GM19043 (cell line): ENCODE measurements at regions not wholly inside any gene's neighbourhood (a gene's known extent, or its start where the extent isn't known, plus 50 kb on each side); places are given as distances from the start of the nearest gene placed in this dataset.

ENCODE experiments used
- ATAC-seq: cut with Tn5 transposase; IDR thresholded peaks from one replicate; pipeline ENCODE4 v1.9.1; 2021; ENCODE audit warnings: low read depth; ENCODE audit not compliant: unreplicated experiment

DNA sequence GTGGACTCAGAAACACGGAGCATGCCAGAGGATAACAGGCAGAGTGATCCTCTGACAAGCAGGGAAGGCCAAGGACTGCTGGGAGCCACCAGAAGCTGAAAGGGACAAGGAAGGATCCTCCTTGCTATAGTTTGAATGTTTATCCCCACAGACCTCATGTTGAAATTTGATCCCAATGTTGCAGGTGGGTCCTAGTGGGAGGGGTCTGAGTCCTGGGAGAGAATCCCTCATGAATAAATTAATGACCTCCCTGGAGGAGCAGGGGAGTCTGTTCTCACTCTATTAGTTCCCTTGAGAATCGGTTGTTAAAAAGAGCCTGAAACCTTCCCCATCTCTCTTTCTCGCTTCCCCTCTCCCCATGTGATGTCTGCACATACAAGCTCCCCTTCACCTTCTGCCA lies 124.4 kb downstream of the FBXO15 start:
- ATAC-seq, result no peak

DNA sequence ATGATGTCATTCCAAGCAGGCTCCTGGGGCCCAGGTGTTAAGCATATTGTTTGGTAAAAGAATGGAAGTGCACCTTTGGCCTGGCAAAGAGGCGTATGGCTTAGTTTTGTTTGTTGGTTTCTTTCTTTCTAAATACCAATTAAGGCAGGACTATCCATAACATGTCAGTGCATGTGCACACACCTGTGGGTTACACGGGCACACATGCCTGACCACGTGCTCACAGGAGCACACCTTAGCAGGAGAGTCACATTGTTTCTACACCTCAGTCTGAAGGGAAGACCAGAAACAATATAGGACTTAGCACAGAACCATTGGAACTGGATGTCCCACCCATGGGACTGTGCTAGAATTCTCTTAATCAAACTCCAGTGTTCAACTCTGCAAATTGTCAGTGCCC lies 127.8 kb downstream of the FBXO15 start:
- no peak for ATAC-seq

DNA sequence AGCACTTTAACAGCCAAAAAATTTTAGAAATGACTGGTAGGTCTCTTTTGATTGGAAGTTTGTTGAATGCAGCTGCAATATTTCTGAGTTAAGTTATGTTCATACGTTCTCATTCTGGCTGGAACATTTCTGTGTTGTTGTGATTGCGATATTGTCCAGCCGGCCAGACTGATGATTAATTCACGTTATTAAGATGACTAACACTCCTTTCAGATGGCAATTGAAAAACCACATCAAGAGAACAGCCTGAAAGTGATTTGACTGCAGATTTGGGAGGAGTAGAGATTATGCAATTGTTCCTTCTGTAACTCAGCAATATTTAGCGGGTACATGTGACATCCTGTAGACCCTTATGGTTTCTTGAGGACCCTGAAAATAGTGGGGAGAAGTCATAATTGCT lies 133.7 kb downstream of the FBXO15 start:
- ATAC-seq, result no peak

DNA sequence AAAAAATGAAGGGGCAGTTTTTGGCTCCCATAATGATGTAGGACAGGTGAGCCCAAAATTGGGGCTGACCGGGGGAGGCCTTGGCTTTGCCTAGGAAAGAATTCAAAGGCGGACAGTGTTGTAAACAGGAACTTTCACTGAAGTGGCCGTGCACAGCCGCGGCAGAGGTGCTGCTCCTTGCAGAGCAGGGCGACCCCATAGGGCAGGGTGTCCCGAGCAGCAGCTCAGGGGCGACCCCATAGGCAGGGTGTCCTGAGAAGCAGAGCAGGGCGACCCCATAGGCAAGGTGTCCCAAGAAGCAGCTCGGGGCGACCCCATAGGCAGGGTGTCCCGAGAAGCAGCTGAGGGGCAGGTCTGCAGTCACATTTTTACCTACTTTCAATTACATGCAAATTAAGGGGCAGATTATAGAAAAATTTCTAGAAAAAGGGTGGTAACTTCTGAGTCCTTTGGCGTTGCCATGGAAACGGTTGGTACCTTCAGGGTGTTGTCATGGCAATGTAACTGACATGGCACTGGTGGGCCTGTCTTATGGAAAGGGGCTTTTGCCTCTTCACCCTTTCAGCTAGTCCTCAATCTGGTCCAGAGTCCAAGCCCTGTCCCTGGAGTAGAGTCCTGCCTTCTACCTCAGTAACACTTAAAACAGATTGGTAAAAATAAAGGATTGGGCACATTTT lies 134.5 kb downstream of the FBXO15 start:
- no peak for ATAC-seq

DNA sequence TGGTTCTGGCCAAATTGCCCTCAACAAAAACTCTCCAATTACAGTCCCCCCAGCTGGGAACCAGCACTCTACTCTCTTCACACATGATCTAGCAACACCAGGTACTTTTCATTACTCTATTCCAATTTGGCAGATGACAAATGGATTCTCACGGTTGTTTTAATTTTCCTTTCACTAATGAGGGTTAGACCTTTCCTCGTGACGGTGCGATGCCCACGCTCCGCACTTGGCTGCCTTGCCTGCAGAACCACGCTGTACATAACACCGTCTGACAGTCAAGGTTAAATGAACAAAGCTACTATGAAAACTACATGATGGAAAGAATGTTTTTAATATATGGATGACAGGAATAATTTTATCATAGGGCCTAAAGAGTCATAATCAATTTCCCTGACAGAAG lies 141.5 kb downstream of the FBXO15 start:
- ATAC-seq, result no peak

DNA sequence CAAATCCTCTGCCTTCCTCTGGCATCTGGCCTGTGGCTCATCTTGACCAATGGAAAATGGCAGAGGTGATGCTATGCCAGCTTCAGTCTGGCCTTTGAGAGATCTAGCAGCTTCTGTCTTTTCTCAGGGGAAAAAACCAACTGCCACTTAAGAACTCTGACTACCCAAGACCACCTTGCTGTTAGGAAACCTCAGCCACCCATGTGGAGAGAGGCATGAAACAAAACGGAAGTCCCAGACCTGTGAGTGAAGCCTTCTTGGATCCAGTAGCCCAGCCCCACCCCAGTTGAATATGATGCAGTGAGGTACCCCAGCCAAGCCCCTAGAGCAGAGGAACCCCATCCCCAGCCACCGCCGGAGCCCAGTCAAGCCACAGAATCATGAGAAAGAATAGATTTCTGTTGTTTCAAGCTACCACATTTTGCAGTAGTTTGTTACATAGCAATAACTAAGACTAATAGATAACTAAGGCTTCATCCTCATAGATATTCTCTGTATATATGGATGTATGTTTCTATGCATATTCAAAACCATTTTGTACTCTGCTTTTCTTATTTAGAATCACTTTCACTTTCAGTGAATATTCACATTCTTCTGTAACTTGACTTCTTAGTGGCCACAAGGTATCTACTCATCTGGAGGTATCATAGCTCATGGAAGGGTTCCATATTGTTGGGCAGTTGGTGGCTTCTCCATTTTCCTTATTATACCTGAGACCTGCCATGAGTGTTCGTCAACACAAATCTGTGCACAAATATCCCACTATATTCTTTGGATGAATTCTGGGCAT lies 142.1 kb downstream of the FBXO15 start:
- no peak for ATAC-seq

DNA sequence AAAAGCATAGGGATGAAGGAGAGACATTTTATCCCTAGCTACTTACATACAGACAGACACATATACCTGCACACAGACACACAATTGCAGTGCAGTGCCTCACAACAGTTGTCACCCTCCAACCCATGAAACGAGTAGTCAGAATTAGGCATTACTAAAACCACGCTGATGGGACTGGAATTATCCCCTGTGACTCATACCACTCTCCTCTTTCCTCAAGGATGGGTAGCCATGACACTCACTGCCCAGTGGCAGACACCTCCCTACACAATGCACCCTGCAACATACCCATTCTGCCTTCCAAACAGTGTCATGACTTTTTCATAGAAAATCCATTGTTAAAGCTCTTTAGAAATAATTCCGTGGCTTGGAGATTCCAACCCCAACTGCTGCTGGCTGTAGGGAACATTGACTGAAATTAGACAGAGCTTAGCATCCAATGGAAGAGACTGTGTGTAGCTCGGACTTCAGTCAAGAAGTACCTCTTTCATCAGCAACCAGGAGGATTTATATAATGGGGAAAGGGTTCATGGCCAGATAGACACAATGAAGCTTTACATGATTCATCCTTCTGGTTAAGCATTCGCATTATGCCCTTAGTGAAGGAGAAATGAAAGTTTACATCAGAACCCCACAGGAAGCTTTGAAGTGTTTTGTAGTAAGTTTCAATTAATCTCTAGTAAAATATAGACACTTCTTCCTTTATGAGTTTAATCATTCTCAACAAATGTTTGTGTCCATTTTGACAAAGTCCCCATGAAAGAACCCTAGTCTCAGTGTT lies 155.2 kb downstream of the FBXO15 start:
- ATAC-seq, result no peak

DNA sequence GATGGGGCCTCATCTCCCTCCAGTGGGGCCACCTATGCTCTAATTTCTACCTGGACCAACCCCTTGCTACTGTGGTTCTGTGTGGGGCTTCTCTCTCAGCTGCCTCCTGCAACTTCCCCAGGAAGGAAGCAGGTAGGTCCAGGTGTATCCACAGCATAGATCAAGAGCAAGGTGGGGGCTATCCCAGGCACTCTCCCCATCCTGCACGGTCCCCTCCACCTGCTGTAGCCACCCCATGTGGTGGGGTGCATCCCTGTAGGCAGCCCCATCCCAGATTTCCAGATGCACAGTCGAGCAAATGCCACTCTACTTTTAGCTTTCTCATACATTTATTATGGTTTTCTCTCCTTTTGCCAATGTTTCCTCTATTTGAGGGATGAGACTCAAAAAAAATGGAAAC lies 156.1 kb downstream of the FBXO15 start:
- no peak for ATAC-seq

DNA sequence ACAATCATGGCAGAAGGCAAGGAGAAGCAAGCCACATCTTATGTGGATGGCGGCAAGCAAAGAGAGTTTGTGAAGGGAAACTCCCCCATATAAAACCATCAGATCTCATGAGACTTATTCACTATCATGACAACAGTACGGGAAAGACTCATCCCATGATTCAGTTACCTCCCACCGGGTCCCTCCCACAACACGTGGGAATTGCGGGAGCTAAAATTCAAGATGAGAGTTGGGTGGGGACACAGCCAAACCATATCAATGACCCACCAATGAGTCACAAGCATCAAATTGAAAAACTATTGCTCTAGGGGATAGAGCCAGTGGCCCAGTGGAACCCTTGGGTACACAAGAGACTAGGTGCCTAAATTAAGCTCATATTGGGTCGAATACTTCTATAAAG lies 157.4 kb downstream of the FBXO15 start:
- no peak for ATAC-seq

DNA sequence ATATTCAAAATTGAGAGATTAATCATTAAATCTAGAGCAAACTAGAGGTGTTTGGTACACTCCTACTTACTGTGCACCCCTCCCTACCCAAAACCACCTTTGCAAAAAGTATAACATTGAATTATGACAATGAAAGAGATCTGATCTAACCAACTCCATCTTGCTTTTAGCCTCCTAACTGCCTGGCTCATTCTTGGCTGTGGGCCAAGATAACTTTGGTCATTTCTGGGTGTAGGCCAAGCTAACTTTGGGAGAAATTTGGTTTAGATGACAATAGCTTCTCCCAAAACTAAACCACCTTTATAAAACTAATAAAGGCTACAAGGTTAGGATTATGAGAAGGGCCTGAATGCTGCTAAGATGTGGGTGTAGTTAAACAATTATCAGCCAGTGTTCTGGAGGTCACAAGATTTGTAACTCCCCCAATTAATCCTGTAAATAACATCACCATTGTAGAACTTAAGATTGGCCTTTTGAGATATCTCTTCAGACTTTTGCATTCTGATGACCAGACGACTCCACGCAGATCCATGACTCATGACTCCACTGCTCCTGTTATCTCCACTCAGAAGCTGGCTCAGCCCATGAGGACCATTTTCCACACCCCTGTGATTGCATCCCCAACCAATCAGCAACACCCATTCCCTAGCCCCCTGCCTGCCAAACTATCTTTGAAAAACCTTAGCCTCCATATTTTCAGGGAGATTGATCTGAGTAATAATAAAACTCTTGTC lies 160.2 kb downstream of the FBXO15 start:
- no peak for ATAC-seq

DNA sequence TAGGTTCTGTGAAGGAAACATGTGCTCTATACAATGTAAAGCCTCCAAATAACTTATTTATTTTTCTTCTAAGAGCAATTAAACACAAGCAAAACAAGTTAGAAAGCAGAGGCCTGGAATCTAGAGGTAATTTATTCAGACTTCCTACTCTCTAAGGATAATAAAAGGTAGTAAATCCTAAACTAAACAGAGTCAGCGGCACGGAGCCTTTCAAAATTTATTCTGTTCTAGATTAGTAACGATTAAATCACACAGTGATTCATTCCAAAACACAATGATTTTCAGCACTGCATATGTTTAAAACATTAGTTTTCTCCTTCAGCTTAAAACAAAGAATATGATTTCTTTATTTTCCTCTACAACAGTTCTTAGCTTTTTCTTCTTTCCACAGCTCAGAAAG lies 160.9 kb downstream of the FBXO15 start:
- no peak for ATAC-seq

DNA sequence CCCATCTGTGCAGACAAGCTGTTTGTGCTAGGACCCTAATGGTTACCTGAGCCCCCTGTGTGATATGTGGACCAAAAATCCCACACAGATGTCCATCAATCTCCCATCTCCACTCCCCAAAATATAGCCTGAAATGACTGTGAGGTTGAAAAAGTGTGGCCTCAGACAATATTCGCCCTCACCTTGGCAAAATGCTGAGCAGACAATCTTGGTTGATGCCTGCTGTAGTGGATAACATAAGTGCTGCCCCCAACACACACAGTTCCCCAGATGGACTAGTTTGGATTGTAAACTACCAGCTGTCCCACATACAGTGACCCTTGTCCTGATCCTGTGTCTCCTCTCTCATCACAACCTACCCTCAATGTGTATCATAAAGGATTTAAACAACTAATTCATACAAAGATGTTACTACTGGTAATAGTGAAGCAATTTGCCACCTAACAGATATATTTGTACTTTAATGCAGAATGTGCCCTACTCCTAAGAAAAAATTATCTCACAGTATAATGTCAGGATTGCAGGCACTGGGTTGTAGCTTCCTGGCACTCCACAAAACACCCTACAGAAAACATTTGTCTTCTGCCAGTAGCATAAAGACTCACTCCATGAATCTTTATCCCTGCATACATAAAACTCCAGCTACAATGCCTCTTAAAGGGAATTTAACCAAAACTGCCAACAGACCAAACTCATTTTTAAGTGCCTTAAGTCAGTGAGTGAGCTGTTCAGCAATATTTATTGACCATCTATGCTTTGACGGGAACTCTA lies 161.6 kb downstream of the FBXO15 start:
- no peak for ATAC-seq

DNA sequence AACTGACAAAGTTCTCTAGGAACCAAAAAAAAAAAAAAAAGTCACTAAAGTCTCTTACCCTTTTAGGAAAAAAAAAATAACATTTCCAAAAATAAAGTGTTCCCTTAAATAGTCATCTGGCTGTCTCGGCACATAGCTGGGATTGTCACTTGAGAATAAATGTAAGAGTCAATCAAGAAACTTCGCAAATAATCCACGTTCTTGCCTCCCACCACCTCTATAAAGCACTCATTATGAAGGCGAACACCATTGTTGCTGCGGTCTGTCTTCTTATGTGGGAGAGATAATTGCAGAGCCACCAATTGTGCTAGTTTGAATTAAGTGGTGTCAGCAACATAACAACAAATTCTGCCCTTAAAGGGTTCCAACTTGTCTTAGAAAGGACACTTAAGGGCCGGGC lies 163.7 kb downstream of the FBXO15 start:
- ATAC-seq, result no peak

DNA sequence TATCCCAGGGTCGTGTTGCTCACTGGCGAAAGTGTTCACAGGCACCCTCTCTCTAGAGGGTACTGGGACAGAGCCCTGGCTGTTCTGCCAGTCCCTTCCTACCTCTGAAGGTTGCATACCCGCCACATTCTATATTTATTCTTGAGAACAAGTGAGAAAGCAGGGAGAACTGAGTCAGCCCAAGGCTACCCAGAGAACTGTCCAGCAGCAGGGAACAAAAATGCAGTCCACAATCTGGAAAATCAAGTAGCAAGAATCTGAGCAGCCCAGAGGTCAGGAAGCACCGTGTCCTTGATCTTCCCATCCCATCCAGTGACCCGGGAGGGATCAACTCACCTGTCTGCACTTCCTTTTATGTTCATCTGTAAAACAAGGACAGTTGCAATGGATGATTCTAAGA lies 164.1 kb downstream of the FBXO15 start:
- no peak for ATAC-seq

DNA sequence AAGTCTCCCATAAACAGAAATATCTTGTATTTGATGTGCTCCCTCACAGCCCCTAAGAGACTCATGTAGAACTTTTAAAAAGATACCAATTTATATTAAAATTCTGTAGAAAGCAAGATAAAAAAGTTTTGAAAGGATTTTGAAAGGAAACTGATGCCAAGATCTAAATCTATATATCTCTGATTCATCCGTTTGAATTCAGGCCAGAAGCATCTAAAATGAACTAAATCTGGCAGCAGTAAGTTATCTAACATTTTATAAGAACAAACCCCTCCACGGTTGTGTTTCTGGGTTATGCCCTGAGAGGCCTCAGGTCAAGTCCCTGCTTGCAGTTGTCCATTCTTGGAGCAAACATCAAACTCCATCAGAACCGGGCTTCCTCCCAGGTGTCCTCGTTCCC lies 165.8 kb downstream of the FBXO15 start:
- no peak for ATAC-seq

DNA sequence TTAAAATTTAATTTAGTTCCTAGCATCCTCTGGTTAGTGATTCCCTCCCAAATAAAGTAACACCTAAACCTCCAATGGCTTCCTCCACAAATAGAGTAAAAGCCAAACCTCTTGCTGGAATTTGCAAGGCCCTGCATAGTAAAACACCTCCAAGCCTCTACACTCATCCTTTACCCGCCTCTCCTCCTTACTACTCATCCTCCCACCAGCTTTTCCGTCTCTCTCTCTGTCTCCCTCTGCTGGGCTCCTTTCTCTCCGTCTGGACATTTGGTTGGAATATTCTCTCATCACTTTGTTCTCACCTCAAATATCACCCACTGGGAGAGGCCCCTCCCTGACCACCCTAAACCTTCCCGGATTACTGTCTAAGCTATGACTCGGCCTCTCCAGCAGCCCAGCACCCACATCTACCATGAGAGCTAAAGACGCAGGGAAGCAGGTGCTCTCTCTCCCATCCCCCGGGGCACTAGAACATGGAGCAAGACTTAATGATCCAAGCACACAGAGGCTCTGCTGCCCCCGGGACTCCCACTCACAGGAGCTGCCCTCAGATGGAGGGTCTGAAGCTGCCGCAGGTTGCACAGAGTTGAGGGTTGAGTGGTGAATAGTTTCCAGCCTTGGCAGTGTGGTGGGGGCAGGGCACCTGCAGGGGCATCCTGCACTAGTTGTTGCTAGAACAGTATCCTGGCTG lies 167.2 kb downstream of the FBXO15 start:
- ATAC-seq, result no peak

DNA sequence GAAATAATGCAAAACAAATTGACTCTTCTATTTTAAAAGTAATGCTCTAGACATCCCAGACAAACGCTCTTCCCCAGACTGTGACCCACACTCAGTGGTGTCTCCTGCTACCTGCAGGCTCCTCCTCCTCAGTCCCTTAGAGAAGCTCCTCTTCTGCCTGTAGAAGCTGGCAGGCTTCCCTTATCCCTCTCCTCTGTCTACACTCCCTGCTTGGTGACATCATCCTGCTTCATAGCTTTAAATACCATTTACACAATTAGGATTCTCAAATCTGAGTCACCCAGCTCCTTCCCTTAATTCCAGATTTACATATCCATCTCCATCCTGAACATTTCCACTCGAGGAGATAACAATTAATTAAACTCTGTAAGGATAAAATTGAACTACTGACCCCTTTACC lies 167.9 kb downstream of the FBXO15 start:
- ATAC-seq, result no peak

DNA sequence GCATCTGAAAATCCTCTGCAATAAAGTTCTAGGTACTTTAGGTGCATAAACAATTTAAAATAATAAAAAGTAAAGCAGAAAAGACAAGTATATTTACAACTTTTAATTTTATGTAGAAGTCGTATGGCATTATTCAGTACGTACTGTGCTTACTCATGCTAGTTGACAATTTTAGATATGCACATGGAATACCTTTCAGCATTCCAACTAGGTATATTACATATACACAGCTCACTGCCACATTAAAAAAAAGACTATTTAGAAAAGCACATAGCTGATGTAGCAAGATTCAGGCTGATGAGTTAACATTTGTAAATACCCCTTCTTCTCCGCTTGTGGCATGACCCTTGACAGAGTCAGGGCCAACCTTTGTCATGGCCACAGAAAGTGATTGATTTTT lies 171.2 kb downstream of the FBXO15 start:
- ATAC-seq, result no peak

DNA sequence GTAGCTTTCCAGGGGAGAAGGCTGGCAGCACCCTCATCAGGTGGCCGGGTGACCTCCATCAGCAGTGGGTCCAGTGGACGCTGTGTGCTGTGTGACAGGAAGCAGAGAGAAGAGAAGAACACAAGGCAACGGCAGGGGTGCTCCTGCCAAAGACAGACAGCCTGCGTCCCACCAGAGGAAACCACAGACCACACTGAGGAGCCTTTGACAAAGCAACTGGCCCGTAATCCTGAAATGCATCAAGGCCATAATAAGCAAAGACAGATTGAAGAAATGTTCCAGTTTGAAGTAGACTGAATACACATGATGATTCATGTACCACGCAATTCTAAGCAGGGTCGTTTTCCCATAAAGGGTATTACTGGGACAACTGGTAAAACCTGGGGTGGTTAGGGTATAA lies 172.4 kb downstream of the FBXO15 start:
- ATAC-seq, result no peak

DNA sequence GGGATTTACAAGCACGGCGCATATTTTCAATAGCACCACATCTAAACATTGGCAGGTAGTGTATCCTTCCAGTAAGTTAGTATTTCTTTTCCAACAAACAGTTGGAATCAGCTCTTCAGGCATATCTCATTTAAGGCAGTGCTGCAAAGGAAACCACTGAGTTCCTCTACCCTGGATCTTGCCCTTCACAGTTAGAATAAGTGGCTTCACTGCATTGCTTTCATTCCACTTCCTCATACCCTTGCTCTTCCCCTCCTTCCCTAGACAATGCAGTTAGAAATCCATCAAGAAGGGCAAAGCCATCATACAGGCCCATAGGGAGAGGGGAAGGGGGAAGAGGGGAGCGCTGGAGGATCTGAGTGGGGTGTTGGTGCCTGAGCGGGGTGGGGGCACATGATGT lies 173.7 kb downstream of the FBXO15 start:
- ATAC-seq, result no peak
